RWPE2 (cell line): ENCODE measurements at regions not wholly inside any gene's neighbourhood (a gene's known extent, or its start where the extent isn't known, plus 50 kb on each side); places are given as distances from the start of the nearest gene placed in this dataset.
A peak's percentile ranks its signal among the peaks of the same experiment; 100 is the strongest.
"Not testable (repeated sequence)": the region's sequence is repeated elsewhere in the genome, so short reads cannot be mapped to it uniquely, and the experiment has no call there.

Source experiments
- ATAC-seq: fragments of 200-7000 bp; cut with Tn5 transposase; 3 replicates; pipeline ENCODE4 v1.9.1; 2021; ENCODE audit warnings: low read depth
- DNase-seq: peaks from one replicate; pipeline ENCODE4 v3.0.0-alpha.2; 2020; ENCODE audit warnings: low spot score
- H3K27ac ChIP-seq: fragments of 450-650 bp; 2 replicates; pipeline ENCODE4 v1.5.1; 2017; ENCODE audit warnings: mild to moderate bottlenecking; ENCODE audit not compliant: poor library complexity, severe bottlenecking
- H3K27me3 ChIP-seq: fragments of 250-450 bp; sonication (Bioruptor Pico); 2 replicates; pipeline ENCODE4 v1.5.1; 2021; ENCODE audit warnings: mild to moderate bottlenecking, moderate library complexity; ENCODE audit not compliant: insufficient read depth, poor library complexity, severe bottlenecking
- H3K36me3 ChIP-seq: fragments of 250-450 bp; sonication (Bioruptor Pico); 2 replicates; pipeline ENCODE4 v1.5.1; 2020; ENCODE audit warnings: low read depth, mild to moderate bottlenecking, moderate library complexity
- H3K4me1 ChIP-seq: fragments of 250-450 bp; sonication (Bioruptor Pico); 2 replicates; pipeline ENCODE4 v1.5.1; 2021; ENCODE audit warnings: mild to moderate bottlenecking, moderate library complexity; ENCODE audit not compliant: insufficient read depth, poor library complexity, severe bottlenecking
- H3K4me3 ChIP-seq: fragments of 250-450 bp; sonication (Bioruptor Pico); 2 replicates; pipeline ENCODE4 v1.5.1; 2021; ENCODE audit warnings: mild to moderate bottlenecking, moderate library complexity; ENCODE audit not compliant: severe bottlenecking
- H3K9me3 ChIP-seq: fragments of 250-450 bp; sonication (Bioruptor Pico); 2 replicates; pipeline ENCODE4 v1.5.1; 2021; ENCODE audit warnings: mild to moderate bottlenecking, moderate library complexity; ENCODE audit not compliant: severe bottlenecking

GRCh38 chr21:8377093-8377841, 2144.1 kb upstream of the TPTE start:
- not testable (repeated sequence) for H3K4me3 ChIP-seq, H3K27me3 ChIP-seq, H3K4me1 ChIP-seq, DNase-seq, H3K27ac ChIP-seq, H3K36me3 ChIP-seq, H3K9me3 ChIP-seq
- peak; percentile 85 for ATAC-seq

DNA sequence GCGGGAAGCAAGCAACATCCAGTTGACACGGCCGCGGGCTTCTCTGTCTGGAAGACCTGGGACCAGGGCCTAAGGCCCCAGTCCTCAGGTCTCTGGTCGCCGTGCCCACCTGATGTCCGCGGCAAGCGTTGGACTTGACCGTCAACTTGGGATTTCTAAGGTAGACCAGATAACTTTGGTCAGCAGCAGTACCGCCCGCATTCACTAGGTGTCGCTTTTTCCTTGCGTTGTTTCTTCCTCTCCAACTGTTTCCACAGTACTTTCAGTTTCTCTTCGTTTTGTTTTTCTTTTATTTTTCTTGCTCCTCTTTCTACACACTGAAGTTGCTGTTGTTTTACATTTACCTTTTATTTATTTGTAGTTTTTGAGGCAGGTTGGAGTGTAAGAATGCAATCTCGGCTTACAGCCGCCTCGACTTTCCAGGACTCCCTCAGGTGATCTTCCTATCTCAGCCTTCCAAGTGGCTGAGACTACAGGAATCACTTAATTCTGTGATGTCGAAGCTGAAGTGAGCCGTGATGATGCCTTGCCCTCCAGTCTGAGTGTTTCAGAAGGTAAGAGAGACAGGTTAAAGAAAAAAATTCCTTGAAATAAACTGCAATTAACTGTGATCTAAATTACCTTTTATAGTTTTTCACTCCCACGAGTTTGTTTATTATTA, 2140.8 kb upstream of the TPTE start:
- H3K36me3 ChIP-seq, H3K4me1 ChIP-seq, DNase-seq, H3K27me3 ChIP-seq, H3K27ac ChIP-seq, H3K9me3 ChIP-seq, H3K4me3 ChIP-seq: not testable (repeated sequence)
- peak; percentile 46 for ATAC-seq

DNA sequence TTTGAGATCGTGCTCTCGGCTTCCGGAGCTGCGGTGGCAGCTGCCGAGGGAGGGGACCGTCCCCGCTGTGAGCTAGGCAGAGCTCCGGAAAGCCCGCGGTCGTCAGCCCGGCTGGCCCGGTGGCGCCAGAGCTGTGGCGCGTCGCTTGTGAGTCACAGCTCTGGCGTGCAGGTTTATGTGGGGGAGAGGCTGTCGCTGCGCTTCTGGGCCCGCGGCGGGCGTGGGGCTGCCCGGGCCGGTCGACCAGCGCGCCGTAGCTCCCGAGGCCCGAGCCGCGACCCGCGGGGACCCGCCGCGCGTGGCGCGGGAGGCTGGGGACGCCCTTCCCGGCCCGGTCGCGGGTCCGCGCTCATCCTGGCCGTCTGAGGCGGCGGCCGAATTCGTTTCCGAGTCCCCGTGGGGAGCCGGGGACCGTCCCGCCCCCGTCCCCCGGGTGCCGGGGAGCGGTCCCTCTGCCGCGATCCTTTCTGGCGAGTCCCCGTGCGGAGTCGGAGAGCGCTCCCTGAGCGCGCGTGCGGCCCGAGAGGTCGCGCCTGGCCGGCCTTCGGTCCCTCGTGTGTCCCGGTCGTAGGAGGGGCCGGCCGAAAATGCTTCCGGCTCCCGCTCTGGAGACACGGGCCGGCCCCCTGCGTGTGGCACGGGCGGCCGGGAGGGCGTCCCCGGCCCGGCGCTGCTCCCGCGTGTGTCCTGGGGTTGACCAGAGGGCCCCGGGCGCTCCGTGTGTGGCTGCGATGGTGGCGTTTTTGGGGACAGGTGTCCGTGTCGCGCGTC, 2133.0 kb upstream of the TPTE start:
- not testable (repeated sequence) for DNase-seq, H3K4me1 ChIP-seq, H3K9me3 ChIP-seq, H3K4me3 ChIP-seq, H3K27ac ChIP-seq, H3K27me3 ChIP-seq, H3K36me3 ChIP-seq
- peak; percentile 96 for ATAC-seq

- not testable (repeated sequence) for H3K4me3 ChIP-seq, ATAC-seq, DNase-seq
These were observed 2132.5 kb upstream of the TPTE start for GRCh38 chr21:8388940-8389238.

DNA sequence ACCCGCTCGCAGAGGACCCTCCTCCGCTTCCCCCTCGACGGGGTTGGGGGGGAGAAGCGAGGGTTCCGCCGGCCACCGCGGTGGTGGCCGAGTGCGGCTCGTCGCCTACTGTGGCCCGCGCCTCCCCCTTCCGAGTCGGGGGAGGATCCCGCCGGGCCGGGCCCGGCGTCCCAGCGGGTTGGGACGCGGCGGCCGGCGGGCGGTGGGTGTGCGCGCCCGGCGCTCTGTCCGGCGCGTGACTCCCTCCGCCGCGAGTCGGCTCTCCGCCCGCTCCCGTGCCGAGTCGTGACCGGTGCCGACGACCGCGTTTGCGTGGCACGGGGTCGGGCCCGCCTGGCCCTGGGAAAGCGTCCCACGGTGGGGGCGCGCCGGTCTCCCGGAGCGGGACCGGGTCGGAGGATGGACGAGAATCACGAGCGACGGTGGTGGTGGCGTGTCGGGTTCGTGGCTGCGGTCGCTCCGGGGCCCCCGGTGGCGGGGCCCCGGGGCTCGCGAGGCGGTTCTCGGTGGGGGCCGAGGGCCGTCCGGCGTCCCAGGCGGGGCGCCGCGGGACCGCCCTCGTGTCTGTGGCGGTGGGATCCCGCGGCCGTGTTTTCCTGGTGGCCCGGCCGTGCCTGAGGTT, 2130.7 kb upstream of the TPTE start:
- H3K27me3 ChIP-seq, H3K4me3 ChIP-seq, H3K36me3 ChIP-seq, H3K4me1 ChIP-seq, DNase-seq, H3K27ac ChIP-seq, H3K9me3 ChIP-seq, ATAC-seq: not testable (repeated sequence)

More at GRCh38 chr21:8388940-8389238, 2132.5 kb upstream of the TPTE start:
- H3K9me3 ChIP-seq, H3K27me3 ChIP-seq, H3K36me3 ChIP-seq, H3K27ac ChIP-seq, H3K4me1 ChIP-seq: not testable (repeated sequence)

GRCh38 chr21:8394380-8394779, 2127.0 kb upstream of the TPTE start:
- not testable (repeated sequence) for DNase-seq, H3K4me1 ChIP-seq, H3K9me3 ChIP-seq, ATAC-seq, H3K4me3 ChIP-seq, H3K27me3 ChIP-seq, H3K27ac ChIP-seq, H3K36me3 ChIP-seq

DNA sequence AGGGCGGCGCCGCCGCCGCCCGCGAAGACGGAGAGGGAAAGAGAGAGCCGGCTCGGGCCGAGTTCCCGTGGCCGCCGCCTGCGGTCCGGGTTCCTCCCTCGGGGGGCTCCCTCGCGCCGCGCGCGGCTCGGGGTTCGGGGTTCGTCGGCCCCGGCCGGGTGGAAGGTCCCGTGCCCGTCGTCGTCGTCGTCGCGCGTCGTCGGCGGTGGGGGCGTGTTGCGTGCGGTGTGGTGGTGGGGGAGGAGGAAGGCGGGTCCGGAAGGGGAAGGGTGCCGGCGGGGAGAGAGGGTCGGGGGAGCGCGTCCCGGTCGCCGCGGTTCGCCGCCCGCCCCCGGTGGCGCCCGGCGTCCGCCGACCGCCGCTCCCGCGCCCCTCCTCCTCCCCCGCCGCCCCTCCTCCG, 2125.4 kb upstream of the TPTE start:
- DNase-seq, H3K36me3 ChIP-seq, H3K4me1 ChIP-seq, H3K27ac ChIP-seq, H3K4me3 ChIP-seq, H3K27me3 ChIP-seq, H3K9me3 ChIP-seq, ATAC-seq: not testable (repeated sequence)

- H3K4me3 ChIP-seq, H3K36me3 ChIP-seq, DNase-seq, H3K27ac ChIP-seq, H3K4me1 ChIP-seq, ATAC-seq, H3K9me3 ChIP-seq, H3K27me3 ChIP-seq: not testable (repeated sequence)
These were observed 2122.4 kb upstream of the TPTE start for GRCh38 chr21:8398870-8399437.

DNA sequence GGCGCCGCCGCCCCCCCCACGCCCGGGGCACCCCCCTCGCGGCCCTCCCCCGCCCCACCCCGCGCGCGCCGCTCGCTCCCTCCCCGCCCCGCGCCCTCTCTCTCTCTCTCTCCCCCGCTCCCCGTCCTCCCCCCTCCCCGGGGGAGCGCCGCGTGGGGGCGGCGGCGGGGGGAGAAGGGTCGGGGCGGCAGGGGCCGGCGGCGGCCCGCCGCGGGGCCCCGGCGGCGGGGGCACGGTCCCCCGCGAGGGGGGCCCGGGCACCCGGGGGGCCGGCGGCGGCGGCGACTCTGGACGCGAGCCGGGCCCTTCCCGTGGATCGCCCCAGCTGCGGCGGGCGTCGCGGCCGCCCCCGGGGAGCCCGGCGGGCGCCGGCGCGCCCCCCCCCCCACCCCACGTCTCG, 2121.5 kb upstream of the TPTE start:
- H3K4me3 ChIP-seq, H3K36me3 ChIP-seq, H3K9me3 ChIP-seq, H3K27ac ChIP-seq, H3K27me3 ChIP-seq, DNase-seq, ATAC-seq, H3K4me1 ChIP-seq: not testable (repeated sequence)

DNA sequence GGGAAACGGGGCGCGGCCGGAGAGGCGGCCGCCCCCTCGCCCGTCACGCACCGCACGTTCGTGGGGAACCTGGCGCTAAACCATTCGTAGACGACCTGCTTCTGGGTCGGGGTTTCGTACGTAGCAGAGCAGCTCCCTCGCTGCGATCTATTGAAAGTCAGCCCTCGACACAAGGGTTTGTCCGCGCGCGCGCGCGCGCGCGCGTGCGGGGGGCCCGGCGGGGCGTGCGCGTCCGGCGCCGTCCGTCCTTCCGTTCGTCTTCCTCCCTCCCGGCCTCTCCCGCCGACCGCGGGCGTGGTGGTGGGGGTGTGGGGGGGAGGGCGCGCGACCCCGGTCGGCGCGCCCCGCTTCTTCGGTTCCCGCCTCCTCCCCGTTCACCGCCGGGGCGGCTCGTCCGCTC, 2119.6 kb upstream of the TPTE start:
- H3K27ac ChIP-seq, H3K4me3 ChIP-seq, ATAC-seq, H3K9me3 ChIP-seq, H3K36me3 ChIP-seq, H3K4me1 ChIP-seq, H3K27me3 ChIP-seq, DNase-seq: not testable (repeated sequence)

DNA sequence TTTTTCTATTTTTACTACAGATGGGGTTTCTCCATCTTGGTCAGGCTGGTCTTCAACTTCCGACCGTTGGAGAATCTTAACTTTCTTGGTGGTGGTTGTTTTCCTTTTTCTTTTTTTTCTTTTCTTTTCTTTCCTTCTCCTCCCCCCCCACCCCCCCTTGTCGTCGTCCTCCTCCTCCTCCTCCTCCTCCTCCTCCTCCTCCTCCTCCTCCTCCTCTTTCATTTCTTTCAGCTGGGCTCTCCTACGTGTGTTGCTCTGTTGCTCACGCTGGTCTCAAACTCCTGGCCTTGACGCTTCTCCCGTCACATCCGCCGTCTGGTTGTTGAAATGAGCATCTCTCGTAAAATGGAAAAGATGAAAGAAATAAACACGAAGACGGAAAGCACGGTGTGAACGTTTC, 2115.1 kb upstream of the TPTE start:
- not testable (repeated sequence) for H3K4me3 ChIP-seq, DNase-seq, H3K27ac ChIP-seq, ATAC-seq, H3K9me3 ChIP-seq, H3K36me3 ChIP-seq, H3K4me1 ChIP-seq, H3K27me3 ChIP-seq
